ENCODE measurements at regions not wholly inside any gene's neighbourhood (a gene's known extent, or its start where the extent isn't known, plus 50 kb on each side); places are given as distances from the start of the nearest gene placed in this dataset.

GRCh38 chr3:66667263-66667662, 166.4 kb upstream of the LRIG1 start:
- Histone ChIP-seq H3K79me2 (ENCODE audit: insufficient read depth, low read length) (no peaks in the 10 kb centered on the region), H3K9ac (ENCODE audit: low read length) (no peak overlapping the region), H3K4me3 (replicated peaks in 1 of 2; ENCODE audit: low read depth in 1 of 2, low read length in 2 of 2) (no peak overlapping the region), H4K20me1 (ENCODE audit: insufficient read depth) (no peaks in the 10 kb centered on the region), H2AFZ (ENCODE audit: low read depth, low read length, poor library complexity, severe bottlenecking) (no peak overlapping the region), H3K36me3 (ENCODE audit: control insufficient read depth in 1 of 2, insufficient read depth in 2 of 2, low read length in 2 of 2) (no peaks in the 10 kb centered on the region), H3K27me3 (ENCODE audit: insufficient read depth, low read length) (peaks cover 13% of the 10 kb centered on the region; the same call in 1 of the 2 replicates), H3K27ac (ENCODE audit: low read depth, low read length) (no peak overlapping the region), H3K9me3 (ENCODE audit: control insufficient read depth in 1 of 2, insufficient read depth in 1 of 2, low read depth in 1 of 2, low read length in 2 of 2) (no peaks in the 10 kb centered on the region), H3K4me2 (ENCODE audit: low read length) (no peak overlapping the region), H3K9me2 (ENCODE audit: insufficient read depth) (no peaks in the 10 kb centered on the region), H3K4me1 (ENCODE audit: control insufficient read depth in 1 of 2, insufficient read depth in 2 of 2, low read length in 2 of 2) (no peaks in the 10 kb centered on the region)
- POLR2A ChIA-PET, result no interaction called here
- ATAC-seq, result no peak
- intact Hi-C loops (cut with micrococcal nuclease), result no loop called here
- no peak for DNase-seq (ENCODE audit: low read depth, low spot score)
- TF ChIP-seq POLR2A (IDR thresholded peaks at IDR 0.05; ENCODE audit: borderline replicate concordance, extremely low read depth, insufficient read depth, insufficient read length) (no peak), ELF1 (IDR thresholded peaks at IDR 0.05; ENCODE audit: borderline replicate concordance, low read depth) (no peak), MAX (IDR thresholded peaks at IDR 0.05) (no peak), SIN3A (IDR thresholded peaks at IDR 0.05; ENCODE audit: low read depth) (no peak), CBX3 (IDR thresholded peaks at IDR 0.05; ENCODE audit: low read depth) (no peak), ATF3 (IDR thresholded peaks at IDR 0.05) (no peak), TCF7L2 (IDR thresholded peaks at IDR 0.05; ENCODE audit: borderline replicate concordance, extremely low read depth, insufficient read depth, insufficient read length) (no peak), CEBPB (IDR thresholded peaks at IDR 0.05; ENCODE audit: low read depth) (no peak)
- CTCF ChIA-PET, result no interaction called here
- RAD21 ChIA-PET (ENCODE audit: low non-redundant PET in 1 of 2, low total read pairs in 2 of 2, uncharacterized antibody in 2 of 2, unreplicated experiment in 2 of 2), result no interaction called here
- no TSS peak for BruUV-seq (replicated peaks)

- H3K79me2 ChIP-seq (ENCODE audit: insufficient read depth, low read length), result no peaks in the 10 kb centered on the region
- CTCF ChIA-PET, result no interaction called here
- H3K9me3 ChIP-seq (ENCODE audit: control insufficient read depth in 1 of 2, insufficient read depth in 1 of 2, low read depth in 1 of 2, low read length in 2 of 2), result no peaks in the 10 kb centered on the region
These were observed 170.5 kb upstream of the LRIG1 start for GRCh38 chr3:66671291-66671690.

More at GRCh38 chr3:66671291-66671690, 170.5 kb upstream of the LRIG1 start:
- peaks cover 19% of the 10 kb centered on the region for H3K27me3 ChIP-seq (ENCODE audit: insufficient read depth, low read length)
- ChIA-PET POLR2A (no interaction called here), RAD21 (ENCODE audit: low non-redundant PET in 1 of 2, low total read pairs in 2 of 2, uncharacterized antibody in 2 of 2, unreplicated experiment in 2 of 2) (no interaction called here)
- H3K4me2 ChIP-seq (ENCODE audit: low read length), result no peak overlapping the region
- H3K4me3 ChIP-seq (replicated peaks in 1 of 2; ENCODE audit: low read depth in 1 of 2, low read length in 2 of 2), result no peak overlapping the region
- no peak overlapping the region for H3K27ac ChIP-seq (ENCODE audit: low read depth, low read length)
- H3K9me2 ChIP-seq (ENCODE audit: insufficient read depth), result no peaks in the 10 kb centered on the region
- DNase-seq (ENCODE audit: low read depth, low spot score) (no peak), ATAC-seq (no peak)
- intact Hi-C loops (cut with micrococcal nuclease), result no loop called here
- H2AFZ ChIP-seq (ENCODE audit: low read depth, low read length, poor library complexity, severe bottlenecking), result no peak overlapping the region
- no TSS peak for BruUV-seq (replicated peaks)
- TF ChIP-seq CEBPB (IDR thresholded peaks at IDR 0.05; ENCODE audit: low read depth) (no peak), JUND (IDR thresholded peaks at IDR 0.05) (no peak), FOSL1 (IDR thresholded peaks at IDR 0.05; ENCODE audit: low read depth) (no peak), POLR2A (IDR thresholded peaks at IDR 0.05; ENCODE audit: borderline replicate concordance, extremely low read depth, insufficient read depth, insufficient read length) (no peak), ZBTB33 (IDR thresholded peaks at IDR 0.05; ENCODE audit: extremely low read depth, insufficient replicate concordance, low read length) (no peak), ATF3 (IDR thresholded peaks at IDR 0.05) (no peak), ELF1 (IDR thresholded peaks at IDR 0.05; ENCODE audit: borderline replicate concordance, low read depth) (no peak), YY1 (IDR thresholded peaks at IDR 0.05; ENCODE audit: extremely low read depth, insufficient replicate concordance, low read depth, low read length) (no peak), TCF7L2 (IDR thresholded peaks at IDR 0.05; ENCODE audit: borderline replicate concordance, extremely low read depth, insufficient read depth, insufficient read length) (no peak), SP1 (IDR thresholded peaks at IDR 0.05; ENCODE audit: low read depth) (no peak)
- no peaks in the 10 kb centered on the region for H4K20me1 ChIP-seq (ENCODE audit: insufficient read depth)
- H3K4me1 ChIP-seq (ENCODE audit: control insufficient read depth in 1 of 2, insufficient read depth in 2 of 2, low read length in 2 of 2), result no peaks in the 10 kb centered on the region
- H3K9ac ChIP-seq (ENCODE audit: low read length), result no peak overlapping the region
- no peaks in the 10 kb centered on the region for H3K36me3 ChIP-seq (ENCODE audit: control insufficient read depth in 1 of 2, insufficient read depth in 2 of 2, low read length in 2 of 2)

All from HCT116 (cell line).